ENCODE measurements at regions not wholly inside any gene's neighbourhood (a gene's known extent, or its start where the extent isn't known, plus 50 kb on each side); places are given as distances from the start of the nearest gene placed in this dataset.
"Not testable (repeated sequence)": the region's sequence is repeated elsewhere in the genome, so short reads cannot be mapped to it uniquely, and the experiment has no call there.

- no peak for DNase-seq (ENCODE audit: low read depth in 2 of 2)
These were observed 106.0 kb downstream of the CXCL12 start for GRCh38 chr10:44278837-44279324.

GRCh38 chr10:44268435-44268948, 116.4 kb downstream of the CXCL12 start:
- DNase-seq (ENCODE audit: low read depth in 2 of 2): not testable (repeated sequence)

GRCh38 chr10:44267007-44267406, 117.9 kb downstream of the CXCL12 start:
- no peak for DNase-seq (ENCODE audit: low read depth in 2 of 2)

GRCh38 chr10:44264244-44264643, 120.7 kb downstream of the CXCL12 start:
- no peak for DNase-seq (ENCODE audit: low read depth in 2 of 2)

GRCh38 chr10:44263771-44264170, 121.1 kb downstream of the CXCL12 start:
- no peak for DNase-seq (ENCODE audit: low read depth in 2 of 2)

- no peak for DNase-seq (ENCODE audit: low read depth in 2 of 2)
These were observed 122.2 kb downstream of the CXCL12 start for GRCh38 chr10:44262551-44263251.

GRCh38 chr10:44261710-44262455, 123.0 kb downstream of the CXCL12 start:
- no peak for DNase-seq (ENCODE audit: low read depth in 2 of 2)

GRCh38 chr10:44261296-44261695, 123.6 kb downstream of the CXCL12 start:
- no peak for DNase-seq (ENCODE audit: low read depth in 2 of 2)

GRCh38 chr10:44260286-44260928, 124.5 kb downstream of the CXCL12 start:
- DNase-seq (ENCODE audit: low read depth in 2 of 2): no peak

GRCh38 chr10:44259090-44259874, 125.6 kb downstream of the CXCL12 start:
- DNase-seq (ENCODE audit: low read depth in 2 of 2): no peak

- no peak for DNase-seq (ENCODE audit: low read depth in 2 of 2)
These were observed 126.3 kb downstream of the CXCL12 start for GRCh38 chr10:44258460-44259089.

- no peak for DNase-seq (ENCODE audit: low read depth in 2 of 2)
These were observed 126.9 kb downstream of the CXCL12 start for GRCh38 chr10:44258019-44258418.

GRCh38 chr10:44253769-44254462, 131.0 kb downstream of the CXCL12 start:
- no peak for DNase-seq (ENCODE audit: low read depth in 2 of 2)

- not testable (repeated sequence) for DNase-seq (ENCODE audit: low read depth in 2 of 2)
These were observed 132.3 kb downstream of the CXCL12 start for GRCh38 chr10:44252631-44253030.

GRCh38 chr10:44249933-44250332, 135.0 kb downstream of the CXCL12 start:
- DNase-seq (ENCODE audit: low read depth in 2 of 2): not testable (repeated sequence)

GRCh38 chr10:44249490-44249889, 135.4 kb downstream of the CXCL12 start:
- DNase-seq (ENCODE audit: low read depth in 2 of 2): no peak

GRCh38 chr10:44246700-44247099, 138.2 kb downstream of the CXCL12 start:
- not testable (repeated sequence) for DNase-seq (ENCODE audit: low read depth in 2 of 2)

- DNase-seq (ENCODE audit: low read depth in 2 of 2): not testable (repeated sequence)
These were observed 138.6 kb downstream of the CXCL12 start for GRCh38 chr10:44246287-44246686.

GRCh38 chr10:44245601-44245938, 139.3 kb downstream of the CXCL12 start:
- no peak for DNase-seq (ENCODE audit: low read depth in 2 of 2)

- DNase-seq (ENCODE audit: low read depth in 2 of 2): no peak
These were observed 139.9 kb downstream of the CXCL12 start for GRCh38 chr10:44244745-44245600.
